ENCODE measurements at regions not wholly inside any gene's neighbourhood (a gene's known extent, or its start where the extent isn't known, plus 50 kb on each side); places are given as distances from the start of the nearest gene placed in this dataset.

DNA sequence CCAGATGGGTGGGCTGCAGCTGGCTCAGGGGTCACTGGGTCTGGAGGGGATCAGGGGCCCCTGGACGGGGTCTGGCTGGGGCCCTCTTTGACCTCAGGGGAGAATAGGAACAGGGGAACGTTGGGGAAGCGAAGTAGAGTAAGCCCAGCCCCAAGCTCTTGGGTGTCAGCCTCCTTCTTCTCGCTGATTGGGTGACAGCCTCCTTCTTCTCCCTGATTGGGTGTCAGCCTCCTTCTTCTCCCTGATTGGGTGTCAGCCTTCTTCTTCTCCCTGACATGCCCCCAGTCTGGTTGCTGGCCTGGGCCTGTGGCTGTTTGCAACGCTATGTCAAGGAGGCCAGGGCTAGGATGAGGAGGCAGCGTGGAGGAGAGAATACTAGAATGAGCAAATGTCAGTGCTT is 76.7 kb upstream of the CASZ1 start:
- TF ChIP-seq POLR2A (IDR thresholded peaks at IDR 0.05; ENCODE audit: control extremely low read depth in 1 of 2, low read depth in 2 of 2, low read length in 2 of 2) (no peak), YY1 (IDR thresholded peaks at IDR 0.05; ENCODE audit: low read depth, low read length) (no peak), JUN (IDR thresholded peaks at IDR 0.05; ENCODE audit: low read depth, low read length) (no peak), TBP (IDR thresholded peaks at IDR 0.05; ENCODE audit: low read depth, low read length) (no peak), BCL11A (IDR thresholded peaks at IDR 0.05; ENCODE audit: low read depth in 2 of 2, low read length in 2 of 2) (no peak), RFX5 (IDR thresholded peaks at IDR 0.05; ENCODE audit: borderline replicate concordance, low read depth, low read length) (no peak)
- TF ChIP-seq, protein P1, sequence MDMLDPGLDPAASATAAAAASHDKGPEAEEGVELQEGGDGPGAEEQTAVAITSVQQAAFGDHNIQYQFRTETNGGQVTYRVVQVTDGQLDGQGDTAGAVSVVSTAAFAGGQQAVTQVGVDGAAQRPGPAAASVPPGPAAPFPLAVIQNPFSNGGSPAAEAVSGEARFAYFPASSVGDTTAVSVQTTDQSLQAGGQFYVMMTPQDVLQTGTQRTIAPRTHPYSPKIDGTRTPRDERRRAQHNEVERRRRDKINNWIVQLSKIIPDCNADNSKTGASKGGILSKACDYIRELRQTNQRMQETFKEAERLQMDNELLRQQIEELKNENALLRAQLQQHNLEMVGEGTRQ (IDR thresholded peaks at IDR 0.05; ENCODE audit: low read length), result no peak
- TF ChIP-seq, protein P2, sequence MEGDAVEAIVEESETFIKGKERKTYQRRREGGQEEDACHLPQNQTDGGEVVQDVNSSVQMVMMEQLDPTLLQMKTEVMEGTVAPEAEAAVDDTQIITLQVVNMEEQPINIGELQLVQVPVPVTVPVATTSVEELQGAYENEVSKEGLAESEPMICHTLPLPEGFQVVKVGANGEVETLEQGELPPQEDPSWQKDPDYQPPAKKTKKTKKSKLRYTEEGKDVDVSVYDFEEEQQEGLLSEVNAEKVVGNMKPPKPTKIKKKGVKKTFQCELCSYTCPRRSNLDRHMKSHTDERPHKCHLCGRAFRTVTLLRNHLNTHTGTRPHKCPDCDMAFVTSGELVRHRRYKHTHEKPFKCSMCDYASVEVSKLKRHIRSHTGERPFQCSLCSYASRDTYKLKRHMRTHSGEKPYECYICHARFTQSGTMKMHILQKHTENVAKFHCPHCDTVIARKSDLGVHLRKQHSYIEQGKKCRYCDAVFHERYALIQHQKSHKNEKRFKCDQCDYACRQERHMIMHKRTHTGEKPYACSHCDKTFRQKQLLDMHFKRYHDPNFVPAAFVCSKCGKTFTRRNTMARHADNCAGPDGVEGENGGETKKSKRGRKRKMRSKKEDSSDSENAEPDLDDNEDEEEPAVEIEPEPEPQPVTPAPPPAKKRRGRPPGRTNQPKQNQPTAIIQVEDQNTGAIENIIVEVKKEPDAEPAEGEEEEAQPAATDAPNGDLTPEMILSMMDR (IDR thresholded peaks at IDR 0.05; ENCODE audit: control extremely low read depth in 1 of 3, insufficient read depth in 1 of 3, low read depth in 1 of 3, low read length in 3 of 3), result no peak

Measured in H1 (cell line).